SH-SY5Y (cell line): ENCODE measurements at regions not wholly inside any gene's neighbourhood (a gene's known extent, or its start where the extent isn't known, plus 50 kb on each side); places are given as distances from the start of the nearest gene placed in this dataset.

Experiments
- GATA2 ChIP-seq: IDR thresholded peaks from 2 replicates; pipeline ENCODE4 v1.6.1; 2011; ENCODE audit warnings: mild to moderate bottlenecking, low read depth, low read length
- GATA3 ChIP-seq: IDR thresholded peaks from 2 replicates; pipeline ENCODE4 v1.6.1; 2011; ENCODE audit warnings: low read depth, mild to moderate bottlenecking, low read length, moderate library complexity

DNA sequence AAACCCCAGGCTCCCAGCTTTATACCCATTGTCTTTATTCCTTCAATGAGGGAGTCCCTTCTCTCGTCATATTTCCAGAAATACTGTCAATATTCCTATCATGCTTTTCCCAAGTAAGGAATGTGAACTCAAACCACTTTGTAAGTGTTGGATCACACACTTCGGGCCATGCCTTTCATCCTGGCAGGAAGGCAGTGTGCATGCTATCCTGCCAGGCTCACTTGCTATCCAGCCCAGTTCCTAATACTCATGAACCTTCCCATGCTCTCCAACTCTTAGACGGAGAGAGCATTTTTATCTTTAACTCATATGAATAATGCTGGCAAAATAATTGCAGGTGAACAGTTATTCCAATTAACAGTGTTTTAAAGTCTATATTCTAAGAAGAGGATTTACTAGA, 639.9 kb upstream of the ACO1 start:
- TF ChIP-seq GATA2 (no peak), GATA3 (no peak)
